H9 (cell line): ENCODE measurements at regions not wholly inside any gene's neighbourhood (a gene's known extent, or its start where the extent isn't known, plus 50 kb on each side); places are given as distances from the start of the nearest gene placed in this dataset.

ENCODE experiments used
- DNase-seq: peaks from one replicate; pipeline ENCODE4 v3.0.0-alpha.2; 2017
- H2AFZ ChIP-seq: one replicate; pipeline ENCODE4 v1.6.1; 2013; ENCODE audit warnings: mild to moderate bottlenecking, low read length, control low read depth, moderate library complexity
- H2AK5ac ChIP-seq: 2 replicates; pipeline ENCODE4 v1.6.1; 2013; ENCODE audit warnings: low read length, control low read depth, mixed read lengths; ENCODE audit not compliant: insufficient read length
- H2BK120ac ChIP-seq: one replicate; pipeline ENCODE4 v1.6.1; 2013; ENCODE audit warnings: low read depth, mild to moderate bottlenecking, low read length, control low read depth, inconsistent platforms; ENCODE audit not compliant: poor library complexity, severe bottlenecking
- H2BK12ac ChIP-seq: 2 replicates; pipeline ENCODE4 v1.6.1; 2013; ENCODE audit warnings: low read length, control low read depth, mixed read lengths, low read depth; ENCODE audit not compliant: insufficient read length
- H2BK15ac ChIP-seq: 2 replicates; pipeline ENCODE4 v1.6.1; 2013; ENCODE audit warnings: low read depth, low read length, control low read depth
- H2BK20ac ChIP-seq: one replicate; pipeline ENCODE4 v1.6.1; 2013; ENCODE audit warnings: low read depth, mild to moderate bottlenecking, low read length, control low read depth, inconsistent platforms; ENCODE audit not compliant: poor library complexity, severe bottlenecking
- H2BK5ac ChIP-seq: 2 replicates; pipeline ENCODE4 v1.6.1; 2013; ENCODE audit warnings: low read length, control low read depth, mixed read lengths; ENCODE audit not compliant: insufficient read length
- H3K14ac ChIP-seq: 2 replicates; pipeline ENCODE4 v1.6.1; 2013; ENCODE audit warnings: low read length, control low read depth; ENCODE audit not compliant: insufficient read depth
- H3K18ac ChIP-seq: 2 replicates; pipeline ENCODE4 v1.6.1; 2013; ENCODE audit warnings: low read depth, mild to moderate bottlenecking, mixed read lengths, low read length, control low read depth; ENCODE audit not compliant: insufficient read length
- H3K23ac ChIP-seq: 2 replicates; pipeline ENCODE4 v1.6.1; 2013; ENCODE audit warnings: low read length, control low read depth, mixed read lengths, low read depth; ENCODE audit not compliant: insufficient read length
- H3K23me2 ChIP-seq: 2 replicates; pipeline ENCODE4 v1.6.1; 2013; ENCODE audit warnings: low read depth, mild to moderate bottlenecking, mixed read lengths, low read length, control low read depth; ENCODE audit not compliant: insufficient read length, poor library complexity, severe bottlenecking
- H3K27ac ChIP-seq: 2 replicates; pipeline ENCODE4 v1.5.1; 2013; ENCODE audit warnings: low read length, control low read depth, mixed read lengths, low read depth; ENCODE audit not compliant: insufficient read length
- H3K27me3 ChIP-seq: 2 replicates; pipeline ENCODE4 v1.6.1; 2013; ENCODE audit warnings: low read length, control low read depth, inconsistent platforms; ENCODE audit not compliant: insufficient read depth
- H3K4ac ChIP-seq: 2 replicates; pipeline ENCODE4 v1.6.1; 2013; ENCODE audit warnings: low read depth, mild to moderate bottlenecking, control low read depth, inconsistent platforms, low read length, moderate library complexity
- H3K4me1 ChIP-seq: 2 replicates; pipeline ENCODE4 v1.6.1; 2013; ENCODE audit warnings: low read length, control low read depth, inconsistent platforms; ENCODE audit not compliant: insufficient read depth
- H3K4me2 ChIP-seq: 2 replicates; pipeline ENCODE4 v1.6.1; 2013; ENCODE audit warnings: low read length, control low read depth, mixed read lengths; ENCODE audit not compliant: insufficient read length, insufficient read depth
- H3K56ac ChIP-seq: 2 replicates; pipeline ENCODE4 v1.6.1; 2013; ENCODE audit warnings: low read depth, mild to moderate bottlenecking, mixed read lengths, low read length, control low read depth; ENCODE audit not compliant: insufficient read length
- H3K79me1 ChIP-seq: 2 replicates; pipeline ENCODE4 v1.6.1; 2013; ENCODE audit warnings: low read depth, mild to moderate bottlenecking, moderate library complexity, low read length, control low read depth, inconsistent platforms; ENCODE audit not compliant: insufficient read depth, poor library complexity, severe bottlenecking
- H3K79me2 ChIP-seq: 2 replicates; pipeline ENCODE4 v1.6.1; 2013; ENCODE audit warnings: low read length, control low read depth, inconsistent platforms; ENCODE audit not compliant: insufficient read depth
- H3K9ac ChIP-seq: 2 replicates; pipeline ENCODE4 v1.6.1; 2013; ENCODE audit warnings: low read length, control low read depth, mixed read lengths; ENCODE audit not compliant: insufficient read length; ENCODE audit errors: extremely low read depth
- H3K9me3 ChIP-seq: one replicate; pipeline ENCODE4 v1.6.1; 2013; ENCODE audit warnings: low read depth, low read length, inconsistent platforms; ENCODE audit not compliant: control insufficient read depth
- H3T11ph ChIP-seq: one replicate; pipeline ENCODE4 v1.6.1; 2013; ENCODE audit warnings: mild to moderate bottlenecking, low read length, control low read depth, inconsistent platforms
- H4K20me1 ChIP-seq: one replicate; pipeline ENCODE4 v1.6.1; 2013; ENCODE audit not compliant: control insufficient read depth, insufficient read length, insufficient read depth
- H4K5ac ChIP-seq: 2 replicates; pipeline ENCODE4 v1.6.1; 2013; ENCODE audit warnings: low read depth, mild to moderate bottlenecking, mixed read lengths, low read length, control low read depth; ENCODE audit not compliant: insufficient read length
- H4K8ac ChIP-seq: replicated peaks from 2 replicates; pipeline ENCODE4 v1.6.1; 2013; ENCODE audit warnings: low read length, control low read depth, mixed read lengths, low read depth; ENCODE audit not compliant: insufficient read length
- H4K91ac ChIP-seq: 2 replicates; pipeline ENCODE4 v1.6.1; 2013; ENCODE audit warnings: low read depth, mild to moderate bottlenecking, moderate library complexity, mixed read lengths, low read length, control low read depth; ENCODE audit not compliant: insufficient read length
- H3K27ac Mint-ChIP-seq, 3 experiments: 2 replicates in 2 of 3; 3 replicates in 1 of 3; pipeline ENCODE4 v1.8.0; 2020 to 2021; ENCODE audit warnings: mixed read lengths in 3 of 3, mild to moderate bottlenecking in 1 of 3, moderate library complexity in 1 of 3
- H3K27me3 Mint-ChIP-seq: 2 replicates; pipeline ENCODE4 v1.8.0; 2021; ENCODE audit warnings: low read depth, mild to moderate bottlenecking, moderate library complexity, mixed read lengths
- H3K36me3 Mint-ChIP-seq, 3 experiments: 2 replicates in 2 of 3; 3 replicates in 1 of 3; pipeline ENCODE4 v1.8.0; 2020 to 2021; ENCODE audit warnings: low read depth in 3 of 3, mixed read lengths in 3 of 3; ENCODE audit not compliant: insufficient read depth in 1 of 3
- H3K4me1 Mint-ChIP-seq, 2 experiments: 2 replicates each; pipeline ENCODE4 v1.8.0; 2020; ENCODE audit warnings: mixed read lengths in 2 of 2
- H3K4me3 Mint-ChIP-seq, 2 experiments: 2 replicates in 1 of 2; 3 replicates in 1 of 2; pipeline ENCODE4 v1.8.0; 2020 to 2021; ENCODE audit warnings: mild to moderate bottlenecking in 2 of 2, mixed read lengths in 2 of 2, moderate library complexity in 1 of 2
- H3K9me3 Mint-ChIP-seq, 2 experiments: 2 replicates in 1 of 2; 3 replicates in 1 of 2; pipeline ENCODE4 v1.8.0; 2020; ENCODE audit warnings: mild to moderate bottlenecking in 2 of 2, mixed read lengths in 2 of 2, moderate library complexity in 1 of 2
- CTCF ChIP-seq: fragments of 200-600 bp; sonication (generic); conservative IDR thresholded peaks from 3 replicates; pipeline ENCODE4 v1.8.0; 2021; ENCODE audit warnings: antibody characterized with exemption, mild to moderate bottlenecking
- WGBS: extraction: QIAGEN DNeasy Blood & Tissue Kit; methylation state at CpG from one replicate; pipeline ENCODE4 v1.1.7; 2013; ENCODE audit warnings: missing lambda C conversion rate, low lambda C conversion rate, mixed read lengths; ENCODE audit not compliant: insufficient read length; ENCODE audit errors: extremely low coverage; 5-methylcytosine and 5-hydroxymethylcytosine counted together

GRCh38 chr2:5021136-5021535 is 671.0 kb upstream of the SOX11 start:
- Mint-ChIP-seq H3K4me3 (no peak overlapping the region), H3K4me1 (no peaks in the 10 kb centered on the region), H3K27me3 (peaks cover 3% of the 10 kb centered on the region; the same call in 1 of the 2 replicates), H3K9me3 (peaks cover 27 to 29% of the 10 kb centered on the region in 2 experiments), H3K27ac (no peak overlapping the region), H3K36me3 (peaks cover 5 to 23% (median 12%) of the 10 kb centered on the region in 3 experiments)
- no peak overlapping the region for H2BK20ac ChIP-seq
- no peaks in the 10 kb centered on the region for H3K79me2 ChIP-seq
- no peak for DNase-seq
- H3K27me3 ChIP-seq = no peaks in the 10 kb centered on the region
- no peak overlapping the region for H3K18ac ChIP-seq
- H3K79me1 ChIP-seq = no peaks in the 10 kb centered on the region
- no peak overlapping the region for H3K14ac ChIP-seq
- no peak overlapping the region for H3K27ac ChIP-seq
- no peak overlapping the region for H2BK5ac ChIP-seq
- H2BK120ac ChIP-seq = no peak overlapping the region
- no peak overlapping the region for H3K4ac ChIP-seq
- TF ChIP-seq CTCF = no peak
- no peak overlapping the region for H2AFZ ChIP-seq
- H3T11ph ChIP-seq = no peak overlapping the region
- no CpG with 5 or more reads among the region's 2 CpGs for WGBS
- H2BK15ac ChIP-seq = no peak overlapping the region
- H3K9me3 ChIP-seq = no peaks in the 10 kb centered on the region
- H3K9ac ChIP-seq = no peak overlapping the region
- no peak overlapping the region for H4K91ac ChIP-seq
- no peak overlapping the region for H3K56ac ChIP-seq
- no peak overlapping the region for H4K8ac ChIP-seq
- H3K4me1 ChIP-seq = no peaks in the 10 kb centered on the region
- H2AK5ac ChIP-seq = no peak overlapping the region
- no peak overlapping the region for H4K5ac ChIP-seq
- no peaks in the 10 kb centered on the region for H3K23me2 ChIP-seq
- no peak overlapping the region for H3K23ac ChIP-seq
- no peak overlapping the region for H3K4me2 ChIP-seq
- H4K20me1 ChIP-seq = no peaks in the 10 kb centered on the region
- H2BK12ac ChIP-seq = no peak overlapping the region
